K562 (cell line): ENCODE measurements at regions not wholly inside any gene's neighbourhood (a gene's known extent, or its start where the extent isn't known, plus 50 kb on each side); places are given as distances from the start of the nearest gene placed in this dataset.

Source experiments
- ATAC-seq: fragments of 200-7000 bp; cut with Tn5 transposase; 3 replicates; pipeline ENCODE4 v1.9.1; 2020; ENCODE audit warnings: moderate library complexity
- BruUV-seq: library from RNA; stranded (reverse); fragments of 400-500 nt; replicated peaks from 2 replicates; lab custom pipeline; 2021; lab: Mats Ljungman, UMichigan
- CTCF ChIA-PET: fragments of 300-600 bp; formaldehyde crosslinking; extraction: SDS; loops from one replicate; lab custom pipeline; 2021; ENCODE audit warnings: low intra/inter-chr PET ratio; lab: Yijun Ruan, JAX
- POLR2A ChIA-PET: fragments of 300-600, 350-650 bp; sonication (Branson Sonifier 250); formaldehyde crosslinking; extraction: SDS; loops from one replicate; lab custom pipeline; 2021; ENCODE audit warnings: antibody characterized with exemption, inconsistent platforms; lab: Yijun Ruan, JAX
- DNase-seq, 4 experiments: peaks; one replicate each; pipeline versions ENCODE4 v3.0.0 to v3.0.0-alpha.2; 2011 to 2018; ENCODE audit warnings: low spot score in 3 of 4, mixed read lengths in 3 of 4; ENCODE audit errors: extremely low read depth in 1 of 4
- FAIRE-seq: peaks from 2 replicates; lab custom pipeline; 2011; peaks lifted over from hg19 to GRCh38; lab: Jason Lieb, UNC
- H2AFZ ChIP-seq: 2 replicates; pipeline ENCODE4 v1.6.0; 2011; ENCODE audit warnings: low read depth, low read length, control low read depth, inconsistent platforms
- H3K27ac ChIP-seq: fragments of 200-600 bp; 3 replicates; pipeline ENCODE4 v1.8.0; 2011; ENCODE audit warnings: low read depth, mild to moderate bottlenecking, control low read depth, inconsistent platforms, low read length, moderate library complexity, mixed read lengths; ENCODE audit errors: extremely low read depth
- H3K27me3 ChIP-seq, 2 experiments: fragments of 300-600 bp in 1 of 2; 2 replicates in 1 of 2; 3 replicates in 1 of 2; pipeline versions ENCODE4 v1.6.0 to v1.8.0; 2011; ENCODE audit warnings: inconsistent platforms in 2 of 2, low read length in 2 of 2, mild to moderate bottlenecking in 1 of 2, mixed read lengths in 1 of 2, moderate library complexity in 1 of 2; ENCODE audit not compliant: control insufficient read depth in 2 of 2, insufficient read depth in 2 of 2
- H3K36me3 ChIP-seq: fragments of 300-600 bp; 3 replicates; pipeline ENCODE4 v1.8.0; 2011; ENCODE audit warnings: mild to moderate bottlenecking, low read length, inconsistent platforms; ENCODE audit not compliant: control insufficient read depth, insufficient read depth
- H3K4me1 ChIP-seq, 2 experiments: fragments of 200-600 bp in 1 of 2; replicated peaks in 1 of 2; 2 replicates in 1 of 2; 3 replicates in 1 of 2; pipeline versions ENCODE4 v1.5.1 to v1.8.0; 2011; ENCODE audit warnings: inconsistent platforms in 2 of 2, low read length in 2 of 2, mild to moderate bottlenecking in 1 of 2, mixed read lengths in 1 of 2, moderate library complexity in 1 of 2; ENCODE audit not compliant: control insufficient read depth in 2 of 2, insufficient read depth in 2 of 2
- H3K4me2 ChIP-seq: 2 replicates; pipeline ENCODE4 v1.6.1; 2011; ENCODE audit warnings: low read length, control low read depth, inconsistent platforms, mixed read lengths; ENCODE audit not compliant: insufficient read depth
- H3K4me3 ChIP-seq: fragments of 200-600 bp; sonication (generic), shearing (Covaris generic); 2 replicates; pipeline ENCODE4 v1.5.1; 2016; ENCODE audit warnings: control low read depth, inconsistent platforms
- H3K79me2 ChIP-seq: fragments of 200-600 bp; 3 replicates; pipeline ENCODE4 v1.8.0; 2011; ENCODE audit warnings: low read length, inconsistent platforms; ENCODE audit not compliant: control insufficient read depth, insufficient read depth
- H3K9ac ChIP-seq, 2 experiments: 2 replicates each; pipeline versions ENCODE4 v1.6.0 to v1.6.1; 2011; ENCODE audit warnings: low read depth in 2 of 2, low read length in 2 of 2, control low read depth in 1 of 2, inconsistent platforms in 1 of 2, mild to moderate bottlenecking in 1 of 2, mixed read lengths in 1 of 2; ENCODE audit not compliant: insufficient read depth in 1 of 2
- H3K9me1 ChIP-seq: one replicate; pipeline ENCODE4 v1.6.0; 2011; ENCODE audit warnings: inconsistent platforms, mild to moderate bottlenecking, low read length, moderate library complexity; ENCODE audit not compliant: control insufficient read depth, insufficient read depth
- H3K9me3 ChIP-seq: replicated peaks from 2 replicates; pipeline ENCODE4 v1.5.1; 2011; ENCODE audit warnings: low read depth, low read length, inconsistent platforms; ENCODE audit not compliant: control insufficient read depth, insufficient read depth
- H4K20me1 ChIP-seq: replicated peaks from 2 replicates; pipeline ENCODE4 v1.6.1; 2011; ENCODE audit warnings: low read length, inconsistent platforms, mixed read lengths; ENCODE audit not compliant: control insufficient read depth, insufficient read depth
- ARID1B ChIP-seq: fragments of 450-650 bp; IDR thresholded peaks from 2 replicates; pipeline ENCODE4 v1.6.1; 2016; ENCODE audit warnings: antibody characterized with exemption, mild to moderate bottlenecking, inconsistent platforms
- DPF2 ChIP-seq: fragments of 450-650 bp; IDR thresholded peaks from 2 replicates; pipeline ENCODE4 v1.6.1; 2016
- EHMT2 ChIP-seq: fragments of 450-650 bp; IDR thresholded peaks from 2 replicates; pipeline ENCODE4 v1.6.1; 2018; ENCODE audit warnings: antibody characterized with exemption
- GABPA ChIP-seq: fragments of 200-800 bp; sonication (Bioruptor generic); conservative IDR thresholded peaks from 2 replicates; pipeline ENCODE4 v1.6.1; 2016; ENCODE audit warnings: low read depth, missing genetic modification characterization, missing compliant biosample characterization
- HMBOX1 ChIP-seq: sonication (generic); IDR thresholded peaks from 2 replicates; pipeline ENCODE4 v1.6.1; 2016
- MIER1 ChIP-seq: fragments of 450-650 bp; IDR thresholded peaks from 2 replicates; pipeline ENCODE4 v1.6.1; 2016; ENCODE audit warnings: antibody characterized with exemption, mild to moderate bottlenecking, low read depth
- RFX7 ChIP-seq: fragments of 250-450 bp; sonication (Bioruptor Pico); IDR thresholded peaks from 2 replicates; pipeline ENCODE4 v1.5.1; 2021; ENCODE audit warnings: mild to moderate bottlenecking
- SMARCA4 ChIP-seq: fragments of 450-650 bp; IDR thresholded peaks from 2 replicates; pipeline ENCODE4 v1.6.1; 2016
- SMARCE1 ChIP-seq: fragments of 450-650 bp; IDR thresholded peaks from 2 replicates; pipeline ENCODE4 v1.7.1; 2016; ENCODE audit warnings: mild to moderate bottlenecking
- STAT5A ChIP-seq: IDR thresholded peaks from 2 replicates; pipeline ENCODE4 v1.6.1; 2012; ENCODE audit warnings: low read length, inconsistent platforms, borderline replicate concordance
- XRCC5 ChIP-seq: fragments of 200-400 bp; formaldehyde crosslinking; IDR thresholded peaks from 2 replicates; pipeline ENCODE4 v1.6.1; 2017; ENCODE audit warnings: low read depth, mild to moderate bottlenecking, low read length
- ZNF696 ChIP-seq: fragments of 250-450 bp; sonication (Bioruptor Pico); conservative IDR thresholded peaks from 2 replicates; pipeline ENCODE4 v1.4.0; 2020; ENCODE audit warnings: mild to moderate bottlenecking, moderate library complexity
- WGBS: fragments of 100-300 bp; shearing (Covaris generic); methylation state at CpG from one replicate; pipeline ENCODE4 v1.1.6; 2016; ENCODE audit warnings: low coverage, mixed read lengths; ENCODE audit not compliant: insufficient coverage; ENCODE audit errors: missing lambda C conversion rate; 5-methylcytosine and 5-hydroxymethylcytosine counted together
- in situ Hi-C: fragments of 300-500 bp; cut with MboI; formaldehyde crosslinking; loops from 4 replicates; pipeline ENCODE4 v1.15.0; 2018; ENCODE audit warnings: inconsistent platforms, mixed read lengths
- intact Hi-C: fragments of 100-400 bp; cut with micrococcal nuclease; formaldehyde crosslinking; loops from 2 replicates; pipeline ENCODE4 v1.14.2; 2022

GRCh38 chr11:12600829-12601228, 73.4 kb upstream of the TEAD1 start:
- WGBS, result 36% methylated on average over 5 of the region's 6 CpGs
- H3K36me3 ChIP-seq, result no peaks in the 10 kb centered on the region
- TF ChIP-seq MIER1, result no peak
- TF ChIP-seq ZNF696 (CRISPR knock-in tag), result no peak
- H3K4me2 ChIP-seq, result no peak overlapping the region
- BruUV-seq, result no TSS peak
- no peaks in the 10 kb centered on the region for H3K79me2 ChIP-seq
- intact Hi-C loops (loop anchor here (5.0 kb wide), 1 partner anchor 211 kb away; no protein-coding TSS in a partner anchor), in situ Hi-C loops (loop anchor here (5.0 kb wide), 1 partner anchor 281 kb away; no protein-coding TSS in a partner anchor)
- peaks cover 4 to 30% of the 10 kb centered on the region in 2 experiments for H3K4me1 ChIP-seq
- FAIRE-seq, result peak; percentile 6
- no peak for ATAC-seq
- ChIA-PET POLR2A (no interaction called here), CTCF (no interaction called here)
- H3K27ac ChIP-seq, result no peak overlapping the region
- H3K9me1 ChIP-seq, result no peaks in the 10 kb centered on the region
- H3K4me3 ChIP-seq, result no peak overlapping the region
- H3K9ac ChIP-seq, result peak overlapping the region in 1 of 2 experiments; percentile 53; a peak in 1 of 4 replicates
- DNase-seq, result no peak
- no peaks in the 10 kb centered on the region for H3K9me3 ChIP-seq
- no peaks in the 10 kb centered on the region for H4K20me1 ChIP-seq
- H2AFZ ChIP-seq, result no peak overlapping the region
- H3K27me3 ChIP-seq, result no peaks in the 10 kb centered on the region

DNA sequence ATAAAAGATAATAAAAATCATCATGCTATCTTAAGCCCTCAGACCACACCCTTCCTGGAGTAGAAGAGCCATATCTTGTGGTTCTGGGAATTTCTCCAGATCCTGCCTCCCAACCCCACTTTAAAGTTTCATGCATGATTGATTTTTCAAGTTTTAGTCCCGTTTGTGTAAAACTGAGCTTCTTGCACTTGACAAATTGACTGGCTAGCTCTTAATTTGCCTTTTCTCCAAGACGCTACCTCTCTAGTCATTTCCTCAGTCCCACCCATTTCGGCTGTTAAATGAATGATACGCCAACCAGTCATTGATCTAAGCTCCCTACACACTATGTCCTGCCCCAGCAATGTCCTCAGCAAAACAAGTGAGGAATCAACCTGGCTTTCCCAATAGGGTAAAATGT, 71.8 kb upstream of the TEAD1 start:
- Histone ChIP-seq H2AFZ (peak overlapping the region; percentile 65; the same call in 1 of the 2 replicates), H3K4me1 (peaks cover 4 to 30% of the 10 kb centered on the region in 2 experiments)
- POLR2A ChIA-PET, result interaction anchor here (0.7 to 1.2 kb wide), 2 partner anchors 22 to 82 kb away, joined by 3 read pairs; no protein-coding TSS in a partner anchor
- peak; percentile 54; the same call in 1 of the 2 replicates for TF ChIP-seq HMBOX1
- no peak for TF ChIP-seq XRCC5
- no peak for TF ChIP-seq EHMT2
- peak; percentile 31; the same call in 1 of the 2 replicates for TF ChIP-seq DPF2
- no peak for TF ChIP-seq GABPA
- TF ChIP-seq ARID1B, result peak; percentile 41; the same call in 1 of the 2 replicates
- TF ChIP-seq SMARCA4, result 0 out of 2 replicates have a peak, but pooled peaks have one; percentile 35
- no peak for TF ChIP-seq RFX7 (CRISPR knock-in tag)
- 0 out of 2 replicates have a peak, but pooled peaks have one; percentile 11 for TF ChIP-seq STAT5A
- 0 out of 2 replicates have a peak, but pooled peaks have one; percentile 32 for TF ChIP-seq SMARCE1
- TF ChIP-seq, all 486 proteins: peak for 6
- H3K27me3 ChIP-seq, result no peaks in the 10 kb centered on the region
- CTCF ChIA-PET, result no interaction called here
- H3K9me1 ChIP-seq, result no peaks in the 10 kb centered on the region
- ATAC-seq (no peak), FAIRE-seq (peak; percentile 59), DNase-seq (peak in 2 of 4 experiments; percentile 16 to 42)
- intact Hi-C loops (loop anchor here (5.0 kb wide), 1 partner anchor 210 kb away; no protein-coding TSS in a partner anchor), in situ Hi-C loops (loop anchor here (5.0 kb wide), 1 partner anchor 280 kb away; no protein-coding TSS in a partner anchor)
- peak overlapping the region; percentile 20; the same call in 1 of the 3 replicates for H3K27ac ChIP-seq
- no peaks in the 10 kb centered on the region for H3K36me3 ChIP-seq
- peak overlapping the region; percentile 35 for H3K4me2 ChIP-seq
- H3K9me3 ChIP-seq, result no peaks in the 10 kb centered on the region
- no peaks in the 10 kb centered on the region for H4K20me1 ChIP-seq
- H3K9ac ChIP-seq, result no peak overlapping the region
- H3K4me3 ChIP-seq, result no peak overlapping the region
- WGBS, result 6% methylated on average over 4 of the region's 4 CpGs
- BruUV-seq, result no TSS peak
- H3K79me2 ChIP-seq, result no peaks in the 10 kb centered on the region
